Anterior cingulate cortex (tissue), 58 donors: ENCODE measurements at regions not wholly inside any gene's neighbourhood (a gene's known extent, or its start where the extent isn't known, plus 50 kb on each side); places are given as distances from the start of the nearest gene placed in this dataset.
A peak's percentile ranks its signal among the peaks of the same experiment; 100 is the strongest.

ENCODE experiments used
- DNase-seq, 58 donors: peaks; one replicate each; lab custom pipeline; 2025; lab: John Stamatoyannopoulos, UW

DNA sequence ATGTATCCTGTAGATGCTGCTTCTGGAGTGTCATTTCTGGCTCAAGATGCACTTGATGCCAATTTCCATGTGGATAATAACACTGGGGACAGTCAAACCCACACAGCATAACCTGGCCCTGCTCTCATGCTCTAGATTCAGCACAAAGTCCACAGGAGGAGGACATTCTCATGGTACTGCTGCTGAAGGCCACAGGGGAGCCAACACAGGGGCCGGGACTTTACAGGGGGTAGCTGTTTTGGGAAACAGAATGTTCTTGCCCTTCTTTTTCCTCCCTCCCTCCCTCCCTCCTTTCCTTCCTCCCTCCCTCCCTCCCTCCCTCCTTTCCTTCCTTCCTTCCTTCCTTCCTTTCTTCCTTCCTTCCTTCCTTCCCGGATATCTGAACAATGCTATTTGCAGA, 477.4 kb downstream of the PDCD6IP start:
- no peak for DNase-seq

DNA sequence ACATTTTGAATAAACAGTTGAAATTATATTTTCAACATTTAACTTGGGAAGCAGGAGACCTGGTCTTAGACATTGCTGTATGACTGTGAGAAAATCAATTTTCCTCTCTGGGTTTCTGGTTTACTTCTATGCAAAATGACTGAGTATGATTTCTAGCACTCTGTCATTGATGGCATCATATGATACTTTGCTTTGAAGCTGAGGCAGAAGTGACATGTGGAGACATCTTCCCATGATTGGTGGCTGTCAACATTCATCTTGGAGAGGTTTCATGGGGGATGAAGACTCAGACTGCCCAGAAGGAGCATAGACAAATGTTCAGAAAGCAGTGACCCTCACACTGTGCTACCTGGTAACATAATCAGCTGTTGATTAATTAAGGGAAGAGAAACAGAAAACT, 477.9 kb downstream of the PDCD6IP start:
- no peak for DNase-seq

DNA sequence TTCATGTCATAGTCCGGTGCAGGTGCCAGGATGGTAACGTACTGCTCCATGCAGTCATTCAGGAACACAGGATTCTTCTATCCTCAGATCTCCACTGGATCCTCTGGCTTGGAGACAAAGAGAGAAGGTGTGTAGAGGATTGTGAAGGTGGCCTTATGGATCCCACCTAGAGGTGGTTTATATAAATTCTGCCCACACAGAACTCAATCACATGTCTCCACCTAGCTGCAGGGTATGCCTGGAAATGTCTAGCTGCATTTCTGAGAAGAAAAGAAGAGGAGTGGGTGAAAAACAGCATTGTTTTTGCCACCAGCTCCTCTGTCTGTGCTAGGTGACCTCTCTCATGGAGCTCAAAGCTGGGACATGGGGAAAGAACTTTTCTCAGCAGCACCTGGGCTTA, 478.7 kb downstream of the PDCD6IP start:
- no peak for DNase-seq

DNA sequence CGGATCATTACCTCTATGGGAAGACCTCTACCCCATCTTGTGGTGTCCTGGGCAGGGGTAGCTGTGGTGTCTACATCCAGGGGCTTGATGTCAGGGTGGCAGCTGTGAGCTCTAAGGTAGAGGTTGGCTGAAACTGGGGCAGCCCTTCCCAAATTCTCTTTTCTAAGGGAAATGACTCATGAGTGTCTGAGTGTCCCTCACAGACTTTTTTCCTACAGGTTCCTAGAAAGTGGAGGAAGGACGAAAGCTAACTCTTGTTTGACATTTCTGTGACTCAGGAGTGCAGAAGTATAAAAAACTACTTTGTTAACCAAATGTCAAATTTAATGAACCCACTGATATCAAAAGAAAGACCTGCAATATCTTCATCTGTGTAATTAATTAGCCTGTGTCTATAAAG, 481.5 kb downstream of the PDCD6IP start:
- no peak for DNase-seq

DNA sequence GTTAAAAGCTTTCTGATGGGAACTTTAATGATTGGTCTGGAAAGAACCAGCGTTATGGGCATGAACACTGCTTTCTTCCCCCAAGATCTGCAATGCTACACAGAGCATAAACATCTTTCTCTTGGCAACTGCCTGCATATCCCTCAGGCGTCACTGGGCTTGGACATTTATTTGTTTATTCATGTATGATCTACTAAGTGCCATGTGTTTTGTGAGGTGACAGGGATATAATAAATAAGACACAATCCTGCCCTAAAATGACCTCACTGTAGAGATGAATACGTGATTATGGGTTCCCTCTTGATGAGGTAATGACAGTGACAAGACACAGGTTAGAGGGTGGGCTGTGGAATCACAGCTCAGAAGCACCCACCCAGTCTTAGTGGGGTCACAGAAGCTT, 485.3 kb downstream of the PDCD6IP start:
- no peak for DNase-seq

DNA sequence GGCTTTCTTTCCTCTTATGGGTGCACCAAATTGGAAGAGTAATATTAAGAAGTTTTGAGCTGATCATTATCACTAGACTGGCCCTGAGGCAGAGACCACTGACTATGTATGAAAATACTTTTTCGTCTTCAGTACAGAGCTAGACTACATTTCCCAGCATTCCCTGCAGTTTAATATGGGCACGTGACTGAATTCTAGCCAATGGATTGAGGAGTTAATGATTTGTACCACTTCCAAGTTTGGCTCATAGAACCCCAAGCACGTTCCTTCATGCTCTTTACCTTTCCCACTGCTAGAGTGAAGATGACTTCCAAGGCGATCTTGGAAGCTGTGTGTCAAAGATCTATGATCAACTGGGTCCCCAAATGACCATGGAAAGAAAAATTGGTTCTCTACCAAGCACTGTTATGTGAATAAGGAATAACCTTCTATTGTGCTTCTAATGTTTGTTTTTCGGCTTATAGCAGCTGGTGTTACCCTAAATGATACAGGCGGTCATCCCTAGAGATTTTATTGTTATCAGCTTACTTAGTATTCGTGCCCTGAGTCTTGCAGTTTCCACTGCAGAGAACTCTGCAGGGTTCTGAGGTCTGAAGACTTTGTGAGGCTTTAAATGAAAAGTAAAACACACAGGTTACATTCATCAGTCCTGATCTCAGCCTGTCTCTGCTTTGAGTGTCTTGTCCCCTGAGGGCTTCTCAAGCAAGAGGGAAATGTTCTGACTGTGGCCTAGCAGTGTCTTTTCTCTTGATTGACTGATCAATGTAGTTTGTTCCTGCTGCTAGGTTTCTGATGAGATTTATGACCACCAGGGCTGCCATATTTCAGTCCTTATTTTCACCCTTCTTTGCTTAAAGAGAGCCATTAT, 486.8 kb downstream of the PDCD6IP start:
- DNase-seq, result no peak

DNA sequence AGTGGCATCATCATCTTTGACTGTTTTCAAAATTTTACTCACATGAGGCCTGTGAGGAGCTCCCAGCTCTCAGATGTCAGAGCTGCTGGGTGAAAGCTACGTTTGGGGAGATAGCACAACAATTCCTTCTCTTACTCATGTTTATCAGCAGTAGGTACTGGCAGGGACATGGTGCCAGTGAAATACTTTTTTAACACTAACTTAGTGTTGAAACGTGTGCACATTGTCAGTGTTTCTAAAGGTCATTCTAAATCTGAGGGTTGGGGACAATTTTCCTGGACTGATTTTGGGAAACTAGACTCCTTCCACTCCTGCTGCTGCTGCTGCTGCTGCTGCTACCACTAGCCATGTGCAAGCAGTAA, 487.4 kb downstream of the PDCD6IP start:
- DNase-seq, result no peak

DNA sequence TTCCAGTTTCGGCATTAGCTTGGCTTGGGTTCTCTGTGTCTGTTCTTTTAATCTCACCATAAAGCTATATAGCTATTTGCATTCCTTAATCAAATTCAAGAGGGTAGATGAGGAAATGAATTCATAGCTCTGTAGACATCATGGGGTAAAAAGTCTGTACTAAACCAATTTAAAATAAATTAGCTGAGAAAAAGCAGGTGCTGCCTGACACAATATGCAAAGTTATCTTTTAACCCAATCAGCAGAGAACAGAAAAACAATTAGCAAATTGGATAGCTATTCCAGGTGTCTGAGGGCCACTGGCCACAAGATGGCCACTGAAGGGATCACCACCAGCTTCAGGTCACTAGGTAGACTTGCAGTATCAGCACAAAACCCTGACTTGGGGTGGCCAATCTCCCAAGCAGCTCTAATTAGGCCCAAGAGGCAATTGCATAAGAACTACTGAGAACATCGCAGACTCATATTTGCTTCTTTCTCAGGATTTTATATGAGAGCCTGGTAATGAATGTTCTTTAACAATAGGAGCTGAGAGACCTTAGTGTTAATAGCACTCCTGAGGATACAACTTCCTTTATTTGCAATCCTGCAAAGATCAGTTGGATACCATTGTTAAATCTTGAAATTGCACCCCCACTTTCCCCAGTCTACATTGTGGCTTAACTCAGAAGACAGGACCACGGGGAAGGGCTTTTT, 494.3 kb downstream of the PDCD6IP start:
- DNase-seq, result no peak

DNA sequence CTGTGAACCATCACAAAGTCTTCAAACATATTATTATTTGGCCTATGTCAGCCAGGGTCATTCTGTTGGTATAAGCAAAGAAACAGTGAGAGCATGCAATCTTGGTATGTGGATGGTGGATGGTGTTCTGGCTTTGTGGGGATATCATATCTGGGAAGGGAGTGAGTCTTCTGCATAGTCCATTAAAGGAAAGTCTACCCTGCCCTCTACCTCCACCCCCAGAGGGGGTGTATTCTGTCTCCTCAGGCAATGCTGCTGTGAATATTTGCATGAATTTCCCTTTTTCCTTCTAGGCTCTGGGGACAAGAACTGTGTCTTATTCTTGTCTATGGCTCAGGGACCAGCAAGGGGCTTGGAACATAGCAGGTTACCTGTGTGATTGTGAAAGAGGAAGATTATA, 495.8 kb downstream of the PDCD6IP start:
- no peak for DNase-seq

DNA sequence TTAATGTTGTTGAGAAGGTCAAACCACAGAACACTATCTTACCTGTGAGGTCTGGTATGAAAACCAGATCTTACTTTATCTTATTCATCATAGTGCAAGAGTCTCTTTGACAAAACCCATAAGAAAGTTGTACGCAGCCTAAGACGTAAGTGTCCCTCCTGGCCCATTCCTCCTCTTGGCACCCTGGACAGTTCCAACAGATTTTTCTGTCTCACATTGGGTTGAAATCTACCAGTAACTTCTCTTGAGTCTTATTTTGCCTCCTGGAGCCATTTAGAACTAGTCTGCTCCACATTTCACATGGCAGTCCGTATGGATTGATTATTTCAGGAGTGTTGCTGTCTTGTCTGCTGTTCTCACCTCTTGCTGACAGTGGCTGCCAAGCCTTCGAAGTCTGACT, 498.4 kb downstream of the PDCD6IP start:
- DNase-seq, result no peak

DNA sequence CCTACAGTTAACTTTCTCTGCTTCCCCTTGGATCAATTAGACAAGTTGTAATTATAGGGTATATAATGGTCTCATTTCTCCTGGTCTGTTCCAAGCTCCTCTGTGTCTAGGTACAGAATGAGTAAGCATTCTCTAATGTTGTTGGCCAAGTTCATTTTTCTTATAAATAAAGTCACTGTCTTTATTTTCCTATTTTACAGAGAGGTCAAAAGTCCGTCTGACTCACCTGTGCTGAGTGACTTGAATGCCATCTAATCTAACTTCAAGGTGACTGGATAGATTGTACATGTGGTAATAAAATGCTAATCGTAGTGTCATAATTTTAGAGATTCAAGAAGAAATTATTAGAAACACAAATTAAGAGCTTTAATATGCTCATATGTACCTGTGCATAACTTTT, 500.2 kb downstream of the PDCD6IP start:
- DNase-seq, result no peak

DNA sequence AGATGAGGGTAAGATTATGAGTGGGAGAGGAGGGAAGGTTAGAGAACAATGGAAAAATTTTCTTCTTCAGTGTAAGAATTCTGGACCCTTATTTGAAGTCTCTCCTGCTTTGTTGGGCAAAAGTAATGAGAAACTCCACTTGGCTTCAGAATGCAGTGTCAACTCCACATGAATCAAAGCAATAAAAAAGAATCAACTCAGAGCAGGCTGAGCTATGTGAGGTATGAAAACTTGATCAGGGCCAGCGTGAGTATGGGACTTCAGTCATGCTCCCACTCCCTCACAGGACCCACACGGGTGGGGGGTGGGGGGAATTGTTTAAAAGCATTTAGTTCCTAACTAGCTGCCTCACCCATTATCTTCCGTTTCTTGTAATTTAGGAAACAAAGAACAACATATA, 502.2 kb downstream of the PDCD6IP start:
- DNase-seq, result no peak

DNA sequence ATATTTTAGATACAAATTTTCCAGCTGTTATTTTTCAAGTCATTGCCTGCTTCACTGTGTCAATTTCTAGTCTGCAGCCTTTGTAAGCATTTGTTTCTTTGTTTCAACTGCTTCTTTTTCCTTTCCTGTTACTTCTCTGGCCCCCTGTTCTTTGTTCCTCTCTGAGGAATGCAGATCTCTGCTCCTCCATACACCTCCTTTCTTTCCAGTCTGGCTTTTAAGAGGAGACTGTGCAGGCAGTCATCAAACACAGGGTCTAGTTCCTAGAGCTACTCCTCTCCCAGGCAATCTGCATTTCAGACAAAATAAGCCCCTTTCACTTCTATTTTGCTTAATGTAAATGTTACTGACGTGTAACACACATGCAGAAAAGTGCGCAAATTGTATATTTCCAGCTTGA, 502.9 kb downstream of the PDCD6IP start:
- no peak for DNase-seq

DNA sequence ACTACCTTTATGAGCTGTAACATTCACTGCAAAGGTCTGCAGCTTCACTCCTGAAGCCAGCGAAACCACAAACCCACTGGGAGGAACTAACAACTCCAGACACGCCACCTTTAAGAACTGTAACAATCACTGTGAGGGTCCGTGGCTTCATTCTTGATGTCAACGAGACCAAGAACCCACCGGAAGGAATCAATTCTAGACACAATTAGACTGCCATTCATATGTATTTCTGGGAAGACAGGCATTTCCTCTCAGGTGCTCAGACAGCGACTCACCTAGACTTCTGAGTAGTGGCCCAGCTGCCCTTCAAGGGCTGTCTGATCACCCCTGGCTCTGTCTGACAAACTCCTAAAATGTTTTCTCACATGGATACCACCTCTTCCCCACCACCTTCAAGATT, 506.8 kb downstream of the PDCD6IP start:
- no peak for DNase-seq

DNA sequence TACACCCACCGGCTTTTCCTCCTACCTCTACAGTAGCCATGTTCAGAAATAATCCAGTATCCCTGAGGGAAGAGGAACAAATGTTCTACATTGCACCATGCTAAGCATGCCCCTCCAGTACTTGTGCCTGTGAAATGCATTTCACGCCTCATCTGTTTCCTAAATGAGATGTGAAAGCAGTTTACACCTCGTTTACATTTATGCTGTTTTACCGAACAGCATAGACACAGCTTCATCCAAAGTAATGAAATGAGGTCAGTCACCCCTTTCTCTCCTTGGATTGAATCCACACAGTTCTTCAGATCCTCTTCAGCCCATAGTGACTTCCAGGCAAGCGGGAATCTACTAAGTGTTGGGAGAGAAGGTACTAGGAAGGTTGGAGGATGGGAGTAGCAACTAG, 514.3 kb downstream of the PDCD6IP start:
- DNase-seq, result peak in 1 of 58 donors; percentile 13

DNA sequence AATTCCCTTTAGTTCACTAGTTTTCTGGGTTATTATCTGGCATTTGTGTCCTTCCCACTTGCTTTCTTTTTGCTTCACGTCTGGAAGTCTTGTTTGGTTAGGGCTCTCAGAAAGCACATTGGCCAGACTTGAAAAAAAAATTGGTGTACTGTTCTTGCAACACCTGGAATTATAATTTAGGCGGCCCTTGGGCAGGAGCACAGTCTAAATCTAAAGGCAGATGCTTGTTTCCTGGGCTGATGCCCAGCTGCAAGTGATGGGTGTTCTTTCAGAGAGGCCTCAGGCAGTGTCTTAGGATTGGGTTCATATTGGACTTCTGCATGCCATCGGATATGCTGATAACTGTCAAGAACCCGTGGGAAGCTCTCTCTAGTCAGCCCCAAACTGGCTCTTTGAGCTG, 521.5 kb downstream of the PDCD6IP start:
- DNase-seq, result no peak

DNA sequence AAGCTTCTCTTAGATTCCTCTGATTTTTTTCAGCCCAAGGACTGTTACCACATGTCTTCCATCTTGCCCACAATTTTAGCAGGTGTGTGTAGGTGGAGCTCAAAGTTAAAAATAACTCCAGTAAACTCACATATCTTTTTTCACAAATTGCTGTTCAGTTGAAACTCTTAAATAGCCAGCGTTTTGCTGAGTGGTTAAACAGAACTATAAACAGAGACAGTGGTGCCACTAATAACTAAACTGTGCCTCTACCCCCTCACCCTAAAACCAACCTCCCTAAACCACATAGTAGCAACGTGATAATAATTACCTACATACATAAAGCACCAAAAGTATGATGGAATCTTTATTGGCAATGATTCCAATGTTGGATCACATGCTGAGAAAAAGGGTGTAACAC, 525.1 kb downstream of the PDCD6IP start:
- DNase-seq, result peak in 1 of 58 donors; percentile 22

DNA sequence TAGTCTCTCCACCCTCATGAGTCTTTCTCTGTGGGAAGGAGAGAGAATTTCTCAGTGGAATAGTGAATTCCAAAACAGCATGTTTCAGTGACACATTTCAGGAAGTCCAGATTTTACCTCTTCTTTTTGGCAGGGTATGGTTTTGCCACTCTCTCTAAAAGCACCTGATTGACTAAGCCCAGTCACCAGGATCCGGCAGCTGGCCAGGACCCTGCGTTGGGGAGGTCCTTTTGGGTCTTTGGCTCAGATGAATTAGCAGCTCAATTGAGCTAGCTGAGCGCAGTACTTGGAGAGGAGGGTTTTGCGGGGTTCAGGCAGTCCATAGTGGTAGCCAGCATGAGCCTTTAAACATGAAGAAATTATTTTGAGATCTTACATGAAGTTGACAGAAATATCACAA, 548.2 kb downstream of the PDCD6IP start:
- peak in 2 of 58 donors; percentile 5 to 9 for DNase-seq

DNA sequence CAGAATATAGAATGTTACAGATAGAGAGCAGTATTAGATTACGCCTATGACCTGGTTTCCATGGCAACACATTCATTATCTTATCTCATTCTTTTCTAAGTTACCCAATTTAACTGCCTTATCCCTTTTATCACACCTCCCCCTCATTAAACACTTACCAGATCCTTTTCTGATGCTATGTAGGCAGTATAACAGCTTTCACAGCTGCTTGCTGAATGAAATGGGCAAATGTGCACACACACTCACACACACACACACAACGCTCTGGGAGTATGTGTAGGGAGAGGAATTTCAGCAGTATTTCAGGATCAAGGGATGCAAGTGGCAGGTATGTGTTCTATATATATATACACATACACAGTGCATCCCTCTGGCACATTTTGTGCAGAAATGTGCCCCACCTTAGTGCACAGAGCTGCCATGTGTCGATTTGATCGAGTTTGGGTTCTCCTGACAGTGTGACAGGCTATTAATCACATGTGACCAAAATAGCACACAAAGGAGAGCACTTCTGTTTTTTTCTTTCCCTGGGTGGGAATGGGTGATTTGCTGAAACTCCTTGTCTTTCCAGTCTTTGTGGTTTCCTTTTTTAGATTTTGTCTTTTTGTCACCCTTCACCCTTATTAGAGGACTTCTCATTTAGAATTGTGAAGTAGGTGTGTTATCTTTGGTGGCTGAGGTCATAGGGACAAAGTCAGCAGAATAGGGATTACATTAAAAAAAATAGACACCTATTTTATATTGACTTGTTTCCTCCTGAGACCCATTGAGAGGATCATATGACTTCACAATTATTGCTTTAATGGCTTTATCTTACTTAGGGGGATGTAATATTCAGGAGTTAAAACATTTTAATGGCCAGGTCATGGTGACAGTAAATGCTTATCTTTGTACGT, 553.7 kb downstream of the PDCD6IP start:
- DNase-seq, result peak in 8 of 58 donors; percentile 5 to 26 (median 14)

DNA sequence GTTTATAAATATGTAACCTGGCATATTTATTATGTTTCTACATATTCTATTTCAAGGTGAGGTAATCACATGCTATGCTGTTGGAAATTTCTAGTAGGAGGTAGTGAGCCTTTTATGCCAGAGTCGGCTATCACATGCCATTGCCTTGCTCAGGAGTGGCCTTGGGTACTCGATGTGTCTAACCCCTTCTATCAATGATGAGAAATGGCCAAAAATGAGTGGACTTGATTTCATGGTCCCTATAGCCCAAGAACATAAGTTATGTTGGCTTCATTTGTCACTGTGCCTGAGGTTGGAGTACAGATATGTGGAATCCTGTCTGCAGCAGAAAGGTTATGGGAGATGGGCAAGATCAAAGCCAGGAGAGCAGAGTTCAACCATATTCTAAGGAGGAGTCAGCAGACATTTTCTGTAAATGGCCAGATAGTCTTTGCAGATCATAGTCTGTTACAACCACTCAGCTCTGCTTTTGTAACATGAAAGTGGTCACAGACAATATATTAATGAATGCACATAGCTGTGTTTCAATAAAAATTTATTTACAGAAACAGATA, 554.4 kb downstream of the PDCD6IP start:
- DNase-seq, result no peak

DNA sequence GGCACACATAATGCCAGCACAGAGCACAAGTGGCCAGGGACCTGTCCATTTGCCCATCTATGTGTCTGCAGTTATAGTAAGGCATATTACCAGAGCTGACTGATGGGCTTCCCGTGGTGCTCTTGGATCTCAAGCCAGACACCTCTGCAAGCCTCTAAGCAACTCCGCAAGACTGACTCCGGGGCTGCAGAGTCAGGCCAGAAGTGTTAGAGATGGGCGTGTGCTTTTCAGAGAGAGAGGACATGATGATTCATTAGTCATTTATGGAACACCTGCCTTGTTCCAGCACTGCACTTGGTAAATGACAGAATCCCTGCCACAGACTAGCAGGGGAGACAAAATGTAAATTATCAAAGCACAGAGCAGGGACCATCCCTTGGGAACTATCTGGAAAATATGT, 559.0 kb downstream of the PDCD6IP start:
- DNase-seq, result no peak
